HG03432 (cell line): ENCODE measurements at regions not wholly inside any gene's neighbourhood (a gene's known extent, or its start where the extent isn't known, plus 50 kb on each side); places are given as distances from the start of the nearest gene placed in this dataset.

Experiments used
- ATAC-seq: cut with Tn5 transposase; IDR thresholded peaks from one replicate; pipeline ENCODE4 v1.9.1; 2021; ENCODE audit warnings: mild to moderate bottlenecking, moderate library complexity; ENCODE audit not compliant: unreplicated experiment

DNA sequence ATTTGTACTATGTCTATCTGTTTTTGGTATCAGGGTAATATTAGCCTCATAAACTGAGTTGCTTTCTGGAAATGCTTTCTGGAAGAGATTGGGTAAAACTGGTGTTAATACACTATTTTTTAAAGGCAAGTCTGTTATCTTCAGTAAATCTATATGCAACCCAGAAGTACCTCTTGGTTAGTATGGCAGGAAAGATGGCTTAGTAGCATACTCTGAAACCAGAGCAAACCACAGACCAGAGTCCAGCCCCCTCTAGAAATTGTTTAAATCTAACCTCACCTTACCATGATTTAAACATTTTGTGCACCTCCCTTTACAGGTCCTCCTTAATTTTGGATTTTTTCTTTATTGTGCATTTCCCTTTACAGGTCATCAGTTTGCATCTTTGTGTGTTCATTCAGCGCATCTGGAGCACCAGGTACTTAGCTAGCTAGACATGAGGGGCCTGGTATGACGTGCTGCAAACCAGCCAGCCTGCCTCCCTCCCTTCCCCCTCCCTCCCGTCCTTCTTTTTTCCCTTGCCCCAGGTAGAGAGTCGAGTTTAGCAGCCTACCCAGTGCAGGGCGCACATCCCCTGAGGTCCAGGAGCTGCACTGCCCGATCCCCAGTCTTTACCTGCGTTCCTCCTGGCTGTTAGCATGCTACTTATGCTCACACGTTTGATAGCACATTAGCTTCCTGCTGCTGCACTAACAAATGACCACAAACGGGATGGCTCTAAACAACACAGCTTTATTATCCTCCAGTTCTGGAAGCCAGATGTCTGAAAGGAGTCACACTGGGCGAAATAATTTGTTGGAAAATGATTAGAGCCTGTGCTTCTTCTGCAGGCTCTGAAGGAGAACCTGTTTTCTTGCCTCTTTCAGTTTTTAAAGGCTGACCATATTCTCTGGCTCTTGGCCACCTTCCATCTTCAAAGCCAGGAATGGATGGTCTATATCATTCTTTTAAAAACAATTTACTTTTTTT is 299.9 kb upstream of the HABP2 start:
- ATAC-seq: no peak

DNA sequence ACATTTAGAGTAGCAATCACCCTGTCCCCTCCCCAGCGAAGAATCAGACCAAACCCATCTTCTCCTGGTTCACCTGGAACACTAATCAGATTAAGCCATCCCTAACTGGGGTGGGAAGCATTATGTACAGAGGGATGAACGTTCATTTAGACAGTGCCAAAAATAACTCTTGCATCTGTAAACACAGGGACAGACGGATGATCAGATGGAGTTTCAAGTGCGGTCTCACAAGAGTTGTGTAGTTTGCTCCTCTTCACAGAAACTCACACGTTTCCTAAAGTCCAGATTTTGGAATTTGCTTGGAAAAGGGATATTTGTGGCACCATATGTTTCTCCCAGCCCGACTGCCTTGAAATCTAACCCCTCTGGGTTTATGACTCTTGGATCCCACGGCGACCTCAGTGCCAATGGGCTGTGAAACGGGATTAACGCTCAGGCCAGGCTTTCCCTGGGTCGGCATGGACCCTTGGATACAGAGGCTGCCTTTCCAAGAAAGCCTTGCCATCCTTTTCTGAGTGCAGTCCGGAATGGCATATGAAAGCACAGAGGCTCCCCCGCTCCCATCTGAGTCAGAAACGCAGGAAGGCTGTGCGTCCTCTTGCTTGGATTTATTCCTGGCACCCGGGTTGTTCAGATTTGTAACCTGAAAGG is 293.2 kb upstream of the HABP2 start:
- no peak for ATAC-seq

DNA sequence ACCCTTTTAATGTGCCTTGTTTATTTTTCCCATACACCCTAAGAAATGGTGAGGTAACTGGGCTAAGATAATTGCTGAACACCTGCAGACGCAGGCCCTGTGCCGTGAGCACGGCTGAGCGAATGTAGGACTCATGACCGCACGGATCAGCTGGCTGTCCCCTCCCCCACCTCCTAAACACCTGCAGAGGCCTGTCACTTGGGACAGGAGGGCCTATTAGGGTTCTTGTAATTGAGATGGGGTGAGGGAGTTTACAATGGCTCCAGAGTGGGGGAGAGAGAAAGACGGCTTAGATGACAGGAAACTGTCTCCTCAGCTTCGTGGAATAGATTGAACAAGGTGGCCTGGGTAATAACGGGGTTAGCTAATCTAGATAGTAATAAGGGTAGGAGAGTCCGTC is 291.7 kb upstream of the HABP2 start:
- ATAC-seq: no peak

DNA sequence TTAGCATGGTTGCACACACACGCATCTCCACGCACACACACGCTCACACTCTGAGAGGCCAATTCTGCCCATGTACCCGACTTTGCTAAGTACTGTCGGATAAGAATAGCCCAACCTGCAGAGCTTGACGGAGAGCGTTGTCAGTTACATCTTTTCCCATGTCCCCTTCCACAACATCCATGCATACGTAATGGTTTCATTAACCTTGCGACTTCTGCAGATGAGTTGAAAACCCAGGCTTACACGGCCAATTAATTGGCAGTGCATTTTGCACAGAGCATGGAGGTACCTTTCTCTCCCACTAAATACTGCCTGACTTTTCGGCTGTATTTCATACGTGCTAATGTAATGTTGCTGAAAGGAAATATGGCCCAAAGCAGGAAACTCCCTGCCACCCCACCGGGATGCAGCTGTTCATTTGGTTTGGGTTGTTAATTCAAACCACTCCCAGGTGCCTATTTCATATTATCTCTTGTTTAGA is 291.2 kb upstream of the HABP2 start:
- no peak for ATAC-seq

DNA sequence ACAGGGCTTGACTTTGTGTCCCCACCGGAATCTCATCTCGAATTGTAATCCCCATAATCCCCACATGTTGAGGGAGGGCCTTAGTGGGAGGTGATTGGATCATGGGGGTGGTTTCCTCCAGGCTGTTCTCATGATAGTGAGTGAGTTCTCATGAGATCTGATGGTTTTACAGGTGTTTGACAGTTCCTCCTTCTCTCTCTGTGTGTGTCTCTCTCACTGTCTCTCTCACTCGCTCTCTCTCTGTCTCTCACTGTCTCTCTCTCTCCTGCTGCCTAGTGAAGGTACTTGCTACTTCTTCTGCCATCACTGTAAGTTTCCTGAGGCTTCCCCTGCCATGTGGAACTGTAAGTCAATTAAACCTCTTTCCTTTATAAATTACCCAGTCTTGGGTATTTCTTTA is 289.8 kb upstream of the HABP2 start:
- ATAC-seq: no peak

DNA sequence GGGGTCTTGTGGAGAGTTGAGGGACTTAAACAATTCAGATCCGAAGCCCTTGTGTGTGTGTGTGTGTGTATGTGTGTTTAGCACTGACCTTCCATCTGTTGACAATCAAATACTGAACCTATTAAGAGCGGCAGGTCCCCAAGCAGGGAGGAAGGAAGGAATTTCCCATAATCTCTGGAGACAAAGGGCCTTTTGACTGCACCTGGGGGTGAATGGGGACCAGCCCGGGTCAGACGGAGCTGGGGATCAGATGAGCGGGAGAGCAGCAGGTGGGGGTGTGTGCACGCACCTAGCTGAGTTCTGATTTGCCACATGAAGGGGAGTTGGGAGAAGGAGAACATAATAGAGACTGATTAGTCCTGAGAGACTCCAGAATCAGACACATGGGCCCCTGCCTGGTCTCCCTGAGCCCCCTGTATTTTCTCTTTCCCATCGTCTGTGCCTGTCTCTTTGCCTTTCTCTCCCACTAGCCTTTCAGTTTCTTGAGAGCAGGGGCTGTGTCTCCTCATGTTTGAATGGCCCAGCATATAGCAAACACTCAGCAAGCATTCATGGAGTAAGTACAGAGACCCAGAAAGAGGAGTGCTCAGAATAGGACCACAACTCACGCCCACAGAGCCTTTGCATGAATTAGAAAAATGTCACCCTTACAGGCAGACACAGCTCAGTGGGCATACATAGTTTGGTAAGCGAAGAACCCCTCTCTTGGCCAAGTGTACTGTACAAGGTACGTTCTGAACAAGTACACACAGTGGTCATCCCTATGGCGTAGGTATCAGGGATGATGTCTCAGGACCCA is 288.3 kb upstream of the HABP2 start:
- no peak for ATAC-seq

DNA sequence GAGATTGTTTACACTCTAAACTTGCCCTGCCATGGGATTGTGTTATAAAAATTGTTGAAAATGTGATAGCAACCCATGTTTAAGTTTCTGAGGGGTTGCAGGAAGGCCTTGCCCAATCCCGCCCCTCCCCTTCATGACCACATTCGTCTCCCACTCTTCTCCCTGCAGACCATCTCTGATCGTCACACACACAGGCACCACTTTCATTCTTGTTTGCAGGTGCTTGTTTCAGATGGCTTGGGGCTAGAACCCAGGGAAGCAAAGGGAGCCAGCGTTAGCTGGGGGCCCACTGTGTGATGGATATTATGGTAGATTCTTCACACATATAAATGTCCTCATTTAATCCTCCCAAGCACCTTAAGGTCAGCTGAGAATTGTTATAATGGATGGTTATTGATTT is 286.7 kb upstream of the HABP2 start:
- ATAC-seq: no peak

DNA sequence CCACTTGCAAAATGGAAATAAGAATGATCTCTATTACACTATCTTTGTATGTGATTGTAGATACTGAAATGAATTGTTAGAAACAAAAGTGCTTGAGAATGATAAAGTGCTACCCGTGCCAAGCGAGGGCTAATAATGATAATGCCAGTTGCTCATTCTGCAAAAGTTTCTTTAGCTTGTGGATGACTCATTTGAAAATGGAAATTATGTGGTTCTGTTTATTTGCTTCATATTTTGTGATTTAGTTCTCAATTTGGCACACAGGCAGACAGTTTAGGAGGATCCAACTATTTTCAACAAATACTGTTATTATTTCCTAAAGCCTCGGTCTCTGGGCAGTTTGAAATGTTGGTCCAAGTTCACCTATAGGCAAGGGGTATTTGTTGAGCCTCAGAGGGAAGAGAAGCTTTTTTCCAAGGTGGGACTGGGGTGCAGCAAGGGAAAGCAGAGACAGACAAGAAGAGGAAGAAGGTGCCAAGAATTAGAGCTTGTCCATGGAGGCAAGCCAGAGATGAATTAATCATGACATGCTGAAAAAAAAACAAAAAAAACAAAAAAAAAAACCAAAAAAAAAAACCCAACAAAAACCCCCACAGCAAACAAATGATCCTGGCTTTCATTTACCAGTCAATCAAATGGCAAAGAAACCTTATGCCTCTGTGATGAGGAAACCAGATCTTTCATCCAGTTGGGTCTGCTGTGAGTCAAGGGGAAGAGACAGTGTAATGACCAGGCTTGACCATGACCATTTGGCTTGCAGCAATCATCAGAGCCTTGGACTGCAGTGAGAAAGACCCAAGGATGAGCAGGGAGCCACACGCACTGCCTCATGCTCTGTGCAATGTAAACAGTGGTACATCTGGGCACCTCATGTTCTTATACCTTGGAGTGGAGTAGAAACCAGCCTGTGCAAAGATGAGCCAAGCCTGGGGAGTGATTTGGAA is 285.0 kb upstream of the HABP2 start:
- ATAC-seq: no peak

DNA sequence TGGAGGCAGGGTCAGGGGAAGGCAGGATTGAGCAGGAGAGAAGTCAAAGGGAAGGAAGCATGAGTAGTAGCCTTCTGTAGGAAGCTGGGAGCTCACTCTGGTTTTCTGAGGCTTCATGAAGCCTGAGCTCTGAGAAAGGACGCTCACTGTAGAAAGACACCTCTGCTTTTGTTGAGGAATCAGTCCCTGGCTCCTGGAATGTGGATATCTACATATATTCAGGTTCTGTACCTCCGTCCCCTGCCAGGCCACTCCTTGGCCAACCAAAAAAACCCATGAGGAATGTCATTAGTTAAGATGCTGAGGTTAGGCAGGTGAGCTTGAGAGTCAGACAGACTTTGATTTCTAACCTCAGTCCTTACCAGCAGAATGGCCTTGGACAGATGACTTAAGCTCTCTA is 283.5 kb upstream of the HABP2 start:
- ATAC-seq: no peak

DNA sequence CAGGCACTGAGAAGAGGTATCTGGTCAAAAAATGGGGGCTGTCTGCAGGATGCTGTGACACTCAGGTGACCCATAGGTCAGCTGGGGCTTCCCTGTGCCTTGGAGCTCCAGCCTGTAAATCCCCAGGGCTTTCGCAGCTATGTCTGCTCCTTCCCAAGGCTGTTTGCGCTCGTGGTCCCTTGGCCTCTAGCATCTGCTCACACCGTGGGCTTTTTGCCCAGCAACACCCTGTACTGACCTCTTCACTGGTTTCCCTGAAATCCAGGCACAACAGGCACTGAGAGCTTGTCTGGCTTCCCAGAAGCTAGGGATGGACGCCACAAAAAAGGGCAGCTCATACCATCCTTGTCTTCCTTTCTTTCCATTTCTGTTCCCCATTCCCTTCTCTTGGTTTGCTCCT is 280.3 kb upstream of the HABP2 start:
- no peak for ATAC-seq

DNA sequence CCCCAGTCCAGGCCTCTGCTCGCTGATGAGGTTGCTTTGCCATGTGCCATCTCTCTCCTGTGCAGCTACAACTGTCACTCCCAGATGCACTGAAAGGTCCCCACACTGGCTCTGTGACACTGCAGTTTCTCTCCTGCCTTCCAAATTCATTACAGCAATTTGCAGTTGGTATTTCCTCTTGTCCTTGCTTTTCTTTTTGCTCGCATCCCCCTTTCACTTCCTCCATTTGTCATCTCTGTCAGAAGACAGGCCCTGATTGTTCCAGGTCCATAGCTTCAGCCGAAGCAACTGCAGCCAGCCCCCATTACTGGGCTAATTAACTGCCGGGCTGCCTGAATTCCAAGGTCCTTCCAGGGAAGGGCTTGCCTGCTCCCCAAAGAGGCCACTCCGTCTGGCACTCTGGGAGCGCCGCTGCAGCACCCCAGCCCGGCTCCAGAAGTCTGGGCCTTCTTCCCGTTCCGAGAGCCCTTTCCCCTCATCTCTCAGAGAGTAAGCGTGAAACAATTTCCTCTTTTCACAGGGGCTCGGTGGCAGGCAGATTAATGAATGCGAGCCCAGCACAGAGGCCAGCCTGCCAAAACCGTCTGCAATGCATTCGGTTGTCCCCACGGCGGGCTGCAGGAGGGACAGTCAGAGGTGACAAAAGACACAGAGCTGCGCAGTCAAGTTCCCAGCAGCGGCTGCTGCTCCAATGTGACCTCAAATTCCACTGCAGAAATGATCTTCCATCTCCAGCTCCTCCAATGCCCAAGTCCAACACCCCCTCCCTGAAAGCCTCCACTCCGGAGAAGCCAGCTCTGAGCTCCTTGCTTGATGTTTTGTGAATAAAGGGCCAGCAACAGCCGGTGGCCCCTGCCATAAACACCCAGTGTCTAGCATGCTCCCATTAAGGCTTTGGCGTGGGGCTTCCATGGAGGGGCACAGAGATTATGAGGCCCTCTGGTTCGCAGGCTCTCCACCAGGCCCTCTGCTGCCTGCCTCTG is 279.4 kb upstream of the HABP2 start:
- ATAC-seq: no peak

DNA sequence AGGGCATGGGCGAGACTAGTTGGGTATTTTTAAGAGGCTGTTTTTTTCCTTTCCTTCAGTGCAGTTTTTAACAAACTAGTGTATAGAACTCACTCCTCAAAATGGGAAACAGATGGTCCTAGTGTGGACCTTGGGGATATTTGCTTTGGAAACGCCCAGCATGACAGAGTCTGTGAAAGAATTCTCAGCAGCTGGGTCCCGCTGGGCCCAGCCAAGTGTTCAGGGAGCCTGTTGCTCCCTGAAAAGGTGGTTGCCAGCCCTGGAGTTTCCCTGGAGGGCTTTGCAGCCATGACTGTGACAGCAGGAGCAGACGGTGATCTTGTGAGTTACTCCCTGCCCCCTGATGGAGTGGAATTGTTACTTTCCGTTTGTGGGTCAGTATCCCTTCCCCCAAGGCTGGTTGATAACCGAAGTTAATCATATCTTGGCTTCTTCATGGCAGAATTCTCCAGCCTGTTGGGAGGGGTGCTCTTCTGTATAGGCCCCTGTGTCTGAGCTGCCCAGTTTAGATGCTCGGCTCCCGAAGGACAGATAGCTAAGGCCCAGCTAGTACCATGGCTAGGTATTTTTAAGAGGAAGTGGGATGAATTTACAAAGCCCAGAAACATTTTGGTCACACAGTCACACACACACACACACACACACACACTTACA is 278.6 kb upstream of the HABP2 start:
- no peak for ATAC-seq

DNA sequence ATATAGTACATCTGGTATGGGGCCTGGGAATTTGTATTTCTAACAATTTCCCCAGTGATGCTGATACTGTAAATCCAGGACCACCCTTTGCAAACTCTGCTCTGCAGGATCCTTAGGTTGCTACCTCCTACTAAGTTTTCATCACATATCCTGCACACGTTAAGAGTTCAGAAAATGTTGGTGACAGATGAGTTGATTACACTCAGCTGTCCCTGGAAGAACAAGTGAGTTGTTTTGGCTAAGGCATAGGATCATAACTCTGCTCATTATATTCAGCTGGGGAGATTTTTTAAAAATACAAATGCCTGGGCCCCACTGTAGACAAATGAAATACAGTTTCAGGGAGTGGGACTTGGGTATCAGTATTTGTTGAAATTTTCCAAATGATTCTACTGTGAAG is 274.6 kb upstream of the HABP2 start:
- no peak for ATAC-seq

DNA sequence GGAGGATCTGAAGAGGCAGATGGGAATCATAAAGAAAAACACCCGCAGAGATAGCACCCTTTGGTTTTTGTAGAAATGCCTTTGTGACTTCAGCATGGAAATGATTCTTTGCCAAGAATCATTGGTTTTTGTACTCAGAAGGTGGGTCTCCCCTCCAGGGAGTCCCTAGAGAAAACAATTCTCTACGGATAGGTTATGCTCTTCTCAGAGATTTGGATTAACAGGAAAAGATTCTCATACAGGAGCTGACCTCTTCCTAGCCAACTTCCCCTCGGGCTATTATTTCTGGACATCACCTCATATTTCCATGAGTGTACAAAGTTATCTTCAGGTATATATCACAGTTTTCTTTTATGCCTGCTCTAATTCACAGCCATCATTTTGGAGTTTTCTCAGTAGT is 274.2 kb upstream of the HABP2 start:
- ATAC-seq: no peak

DNA sequence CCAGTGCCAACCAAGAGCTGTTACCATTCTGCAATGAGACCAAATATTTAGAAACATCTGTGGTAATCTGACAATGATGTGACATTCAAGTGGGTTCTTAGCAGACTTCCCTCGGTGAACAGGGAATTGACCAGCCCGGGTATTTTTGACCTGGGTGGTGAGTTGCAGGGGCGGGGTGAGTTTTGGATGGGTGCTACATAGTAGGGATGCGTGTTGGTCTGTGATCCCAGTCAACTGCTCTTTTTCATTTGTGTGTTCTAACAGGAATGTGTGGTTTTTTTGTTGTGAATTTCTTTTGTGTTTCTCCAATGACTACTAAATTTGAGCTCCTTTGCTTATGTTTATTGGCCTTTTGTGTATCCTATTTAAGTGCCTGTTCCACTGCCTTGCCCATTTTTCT is 273.6 kb upstream of the HABP2 start:
- ATAC-seq: no peak

DNA sequence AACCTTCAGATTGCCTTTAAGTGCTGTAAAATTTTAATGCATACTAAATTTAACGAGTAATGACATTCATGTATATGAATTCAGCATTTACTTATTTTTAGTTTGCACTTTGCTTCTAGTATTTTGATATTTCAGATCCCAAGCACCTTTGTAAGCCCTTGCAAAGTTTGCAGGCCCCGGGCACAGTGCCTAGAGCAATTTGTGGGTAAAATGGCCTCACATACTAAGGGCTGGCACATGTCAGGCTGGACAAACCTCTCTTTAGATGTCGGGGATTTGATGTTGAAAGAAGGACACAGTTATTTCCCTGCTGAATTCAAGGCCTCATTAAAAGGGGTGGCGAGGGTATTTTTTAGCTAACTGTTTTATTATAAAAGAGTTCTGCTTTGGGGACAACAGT is 270.3 kb upstream of the HABP2 start:
- ATAC-seq: no peak

DNA sequence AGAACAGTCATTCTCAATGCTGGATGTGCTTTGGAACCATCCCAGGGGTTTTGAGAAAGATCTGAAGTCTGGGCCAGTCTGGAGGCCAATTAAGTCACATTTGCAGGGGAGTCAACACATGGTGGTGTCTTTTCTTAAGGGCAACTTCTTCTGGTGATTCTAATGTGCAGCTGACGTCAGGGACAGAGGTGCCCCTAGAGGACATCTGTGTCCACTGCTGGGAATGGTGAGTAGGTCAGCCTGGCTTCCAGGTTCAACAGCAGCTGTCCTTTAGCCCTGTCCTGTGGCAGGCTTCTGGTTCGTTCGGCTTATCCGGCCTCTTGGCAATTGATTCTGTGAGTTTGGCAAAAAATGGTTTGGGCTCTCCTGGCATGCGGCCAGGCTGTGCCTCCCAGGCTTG is 269.7 kb upstream of the HABP2 start:
- no peak for ATAC-seq

DNA sequence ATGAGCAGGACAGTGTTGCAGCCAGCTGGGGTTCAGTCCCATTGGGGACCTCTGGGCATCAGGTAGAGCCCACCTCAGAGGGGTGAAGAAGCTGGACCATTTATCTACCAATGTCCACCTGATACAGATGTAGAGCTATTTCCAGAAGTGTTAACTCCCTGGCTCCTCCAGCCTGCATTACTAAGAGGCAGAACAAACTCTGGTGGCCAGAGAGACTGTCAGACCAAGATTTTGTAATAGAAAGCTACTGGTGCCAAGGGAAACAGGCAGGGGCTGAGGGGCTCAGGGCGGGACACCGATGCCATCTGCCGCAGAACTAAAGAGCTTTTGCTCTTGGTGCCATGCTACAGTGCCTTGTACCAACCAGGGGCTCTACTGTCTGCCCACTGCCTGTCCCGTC is 268.2 kb upstream of the HABP2 start:
- ATAC-seq: no peak

DNA sequence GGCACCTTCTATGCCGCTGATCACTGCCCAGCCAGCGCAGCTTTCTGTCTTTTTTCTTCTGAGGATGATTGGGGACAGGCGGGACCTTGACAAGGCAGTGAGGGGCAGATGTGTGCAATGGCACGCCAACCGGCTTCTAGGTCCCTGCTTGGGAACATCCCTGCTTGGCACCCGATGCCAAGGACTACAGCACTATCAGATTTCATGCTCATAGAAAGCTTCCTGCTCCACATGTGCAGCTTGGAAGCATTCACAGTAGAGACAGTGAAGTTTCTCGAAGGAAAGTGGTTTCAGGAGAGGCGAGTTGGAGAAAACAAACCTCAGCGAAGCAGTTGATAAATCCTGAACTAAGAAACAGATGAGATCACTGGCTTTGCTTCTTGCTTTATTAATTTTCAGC is 267.5 kb upstream of the HABP2 start:
- ATAC-seq: no peak
